ENCODE measurements at regions not wholly inside any gene's neighbourhood (a gene's known extent, or its start where the extent isn't known, plus 50 kb on each side); places are given as distances from the start of the nearest gene placed in this dataset.

- WGBS, 5 donors, result 78 to 98% (median 83%) methylated on average over 2 of the region's 2 CpGs
Measured at GRCh38 chr6:22779062-22779461, 209.7 kb downstream of the HDGFL1 start.

GRCh38 chr6:22783931-22784330 is 214.6 kb downstream of the HDGFL1 start:
- H3K36me3 ChIP-seq, result no peaks in the 10 kb centered on the region
- H3K4me3 ChIP-seq, result no peak overlapping the region
- intact Hi-C loops (cut with DNase I; ENCODE audit: low total_unique reads), result no loop called here
- no peaks in the 10 kb centered on the region for H3K27me3 ChIP-seq (replicated peaks in 1 of 7)
- TF ChIP-seq CTCF (IDR thresholded peaks at IDR 0.05 in 8 of 11, conservative IDR thresholded peaks at IDR 0.05 in 3 of 11) (no peak), POLR2AphosphoS5 (IDR thresholded peaks at IDR 0.05) (no peak), POLR2A (IDR thresholded peaks at IDR 0.05) (no peak)
- H3K27ac ChIP-seq, result no peak overlapping the region
- no peak for DNase-seq
- H3K9me3 ChIP-seq, result peaks cover 0 to 27% (median 16%) of the 10 kb centered on the region in 8 donors
- 34 to 69% (median 44%) methylated on average over 4 of the region's 4 CpGs for WGBS, 5 donors
- H3K4me1 ChIP-seq, result no peaks in the 10 kb centered on the region

More at GRCh38 chr6:22779062-22779461, 209.7 kb downstream of the HDGFL1 start:
- H3K27ac ChIP-seq, result no peak overlapping the region
- no peak for TF ChIP-seq POLR2AphosphoS5 (IDR thresholded peaks at IDR 0.05)
- no peak for TF ChIP-seq POLR2A (IDR thresholded peaks at IDR 0.05)
- TF ChIP-seq CTCF (IDR thresholded peaks at IDR 0.05 in 8 of 11, conservative IDR thresholded peaks at IDR 0.05 in 3 of 11), result no peak
- H3K4me1 ChIP-seq, result no peaks in the 10 kb centered on the region
- peaks cover 0 to 56% (median 39%) of the 10 kb centered on the region in 8 donors for H3K9me3 ChIP-seq
- intact Hi-C loops (cut with DNase I; ENCODE audit: low total_unique reads), result no loop called here
- H3K27me3 ChIP-seq (replicated peaks in 1 of 7), result no peaks in the 10 kb centered on the region
- no peak for DNase-seq
- no peak overlapping the region for H3K4me3 ChIP-seq
- H3K36me3 ChIP-seq, result no peaks in the 10 kb centered on the region

- WGBS, 5 donors, result 84 to 89% (median 87%) methylated on average over 12 of the region's 12 CpGs
Measured at GRCh38 chr6:22784601-22785410, 215.4 kb downstream of the HDGFL1 start.

More at GRCh38 chr6:22784601-22785410, 215.4 kb downstream of the HDGFL1 start:
- H3K36me3 ChIP-seq, result no peaks in the 10 kb centered on the region
- H3K9me3 ChIP-seq, result peaks cover 0 to 19% (median 7%) of the 10 kb centered on the region in 8 donors
- no peak overlapping the region for H3K27ac ChIP-seq
- no peaks in the 10 kb centered on the region for H3K27me3 ChIP-seq (replicated peaks in 1 of 7)
- TF ChIP-seq CTCF (IDR thresholded peaks at IDR 0.05 in 8 of 11, conservative IDR thresholded peaks at IDR 0.05 in 3 of 11), result no peak
- TF ChIP-seq POLR2A (IDR thresholded peaks at IDR 0.05), result no peak
- TF ChIP-seq POLR2AphosphoS5 (IDR thresholded peaks at IDR 0.05), result no peak
- no peak overlapping the region for H3K4me3 ChIP-seq
- intact Hi-C loops (cut with DNase I; ENCODE audit: low total_unique reads), result no loop called here
- DNase-seq, result no peak
- no peaks in the 10 kb centered on the region for H3K4me1 ChIP-seq
